ENCODE measurements at regions not wholly inside any gene's neighbourhood (a gene's known extent, or its start where the extent isn't known, plus 50 kb on each side); places are given as distances from the start of the nearest gene placed in this dataset.

GRCh38 chrX:7314425-7314824 lies 166.5 kb upstream of the PUDP start:
- Histone ChIP-seq H3K79me2 (ENCODE audit: insufficient read depth, low read length) (no peaks in the 10 kb centered on the region), H3K36me3 (replicated peaks in 1 of 2; ENCODE audit: control insufficient read depth in 1 of 2, insufficient read depth in 2 of 2, low read length in 2 of 2) (no peaks in the 10 kb centered on the region), H3K9ac (ENCODE audit: insufficient read depth, low read depth, low read length) (no peak overlapping the region), H3K27ac (ENCODE audit: extremely low read length, insufficient read depth, low read length) (no peak overlapping the region), H3K4me2 (ENCODE audit: low read depth, low read length) (no peak overlapping the region), H4K20me1 (ENCODE audit: insufficient read depth, low read length) (no peaks in the 10 kb centered on the region), H3K27me3 (ENCODE audit: control insufficient read depth in 1 of 2, insufficient read depth in 2 of 2, low read length in 2 of 2) (no peaks in the 10 kb centered on the region), H3K4me3 (replicated peaks in 1 of 3; ENCODE audit: insufficient read depth in 1 of 3, low read depth in 2 of 3, low read length in 3 of 3) (no peak overlapping the region), H3K4me1 (ENCODE audit: insufficient read depth, low read length) (no peaks in the 10 kb centered on the region), H3K9me3 (ENCODE audit: low read length) (no peaks in the 10 kb centered on the region), H2AFZ (ENCODE audit: low read length) (no peak overlapping the region)
- ChIA-PET POLR2A (no interaction called here), CTCF (ENCODE audit: low intra/inter-chr PET ratio, low total read pairs) (no interaction called here)
- ATAC-seq: no peak
- DNase-seq (ENCODE audit: low spot score): no peak
- TF ChIP-seq PITX1 (CRISPR knock-in tag; IDR thresholded peaks at IDR 0.05) (no peak), ZNF781 (CRISPR knock-in tag; IDR thresholded peaks at IDR 0.05; ENCODE audit: borderline replicate concordance, not compliant biosample characterization) (no peak), PRPF4 (IDR thresholded peaks at IDR 0.05; ENCODE audit: low read depth, low read length, poor library complexity, severe bottlenecking) (no peak), ZNF350 (CRISPR knock-in tag; IDR thresholded peaks at IDR 0.05; ENCODE audit: borderline replicate concordance, low read depth) (no peak), ZNF772 (CRISPR knock-in tag; IDR thresholded peaks at IDR 0.05) (no peak), MAZ (IDR thresholded peaks at IDR 0.05; ENCODE audit: borderline replicate concordance, low read depth, low read length) (no peak), MAZ (CRISPR knock-in tag; IDR thresholded peaks at IDR 0.05; ENCODE audit: low read depth) (no peak), PHF5A (CRISPR knock-in tag; IDR thresholded peaks at IDR 0.05; ENCODE audit: low read depth, unreplicated experiment) (no peak), ZNF276 (CRISPR knock-in tag; IDR thresholded peaks at IDR 0.05; ENCODE audit: low read depth) (no peak), ZNF704 (CRISPR knock-in tag; IDR thresholded peaks at IDR 0.05; ENCODE audit: borderline replicate concordance) (no peak)
- FAIRE-seq: no peak
- intact Hi-C loops (cut with micrococcal nuclease; ENCODE audit: unreplicated experiment): no loop called here
- WGBS (ENCODE audit: low lambda C conversion rate): 96% methylated on average over 3 of the region's 4 CpGs
- BruUV-seq (replicated peaks): no TSS peak
- in situ Hi-C loops (cut with HindIII; ENCODE audit: extremely low pct_ligation_motif_present, low pct_unique_long_range_greater_than_20kb): no loop called here

All from HepG2 (cell line).